Epithelial cell of esophagus (primary cell): ENCODE measurements at regions not wholly inside any gene's neighbourhood (a gene's known extent, or its start where the extent isn't known, plus 50 kb on each side); places are given as distances from the start of the nearest gene placed in this dataset.

Experiments
- DNase-seq: peaks from one replicate; pipeline ENCODE4 v3.0.0; 2010; ENCODE audit warnings: low read depth
- H3K4me3 ChIP-seq: 2 replicates; pipeline ENCODE4 v1.5.1; 2011; ENCODE audit warnings: mild to moderate bottlenecking, low read length, control low read depth
- CTCF ChIP-seq: IDR thresholded peaks from 2 replicates; pipeline ENCODE4 v1.5.1; 2011; ENCODE audit warnings: low read depth, mild to moderate bottlenecking, low read length, control low read depth, inconsistent platforms; ENCODE audit not compliant: insufficient read depth; ENCODE audit errors: missing control alignments

GRCh38 chr5:3352711-3353110 is 242.9 kb upstream of the IRX1 start:
- no peak for TF ChIP-seq CTCF
- no peak for DNase-seq
- H3K4me3 ChIP-seq = no peak overlapping the region

- no peak for DNase-seq
- no peak overlapping the region for H3K4me3 ChIP-seq
- TF ChIP-seq CTCF = no peak
These were observed 243.8 kb upstream of the IRX1 start for GRCh38 chr5:3351581-3352442.

GRCh38 chr5:3350781-3351180 is 244.9 kb upstream of the IRX1 start:
- no peak overlapping the region for H3K4me3 ChIP-seq
- DNase-seq = no peak
- TF ChIP-seq CTCF = no peak

- H3K4me3 ChIP-seq = no peak overlapping the region
- no peak for DNase-seq
- no peak for TF ChIP-seq CTCF
These were observed 245.7 kb upstream of the IRX1 start for GRCh38 chr5:3349704-3350565.

GRCh38 chr5:3348576-3349535 is 246.8 kb upstream of the IRX1 start:
- no peak for DNase-seq
- no peak for TF ChIP-seq CTCF
- no peak overlapping the region for H3K4me3 ChIP-seq

GRCh38 chr5:3347741-3348140 is 247.9 kb upstream of the IRX1 start:
- no peak for DNase-seq
- no peak overlapping the region for H3K4me3 ChIP-seq
- TF ChIP-seq CTCF = no peak
